ENCODE measurements at regions not wholly inside any gene's neighbourhood (a gene's known extent, or its start where the extent isn't known, plus 50 kb on each side); places are given as distances from the start of the nearest gene placed in this dataset.

DNA sequence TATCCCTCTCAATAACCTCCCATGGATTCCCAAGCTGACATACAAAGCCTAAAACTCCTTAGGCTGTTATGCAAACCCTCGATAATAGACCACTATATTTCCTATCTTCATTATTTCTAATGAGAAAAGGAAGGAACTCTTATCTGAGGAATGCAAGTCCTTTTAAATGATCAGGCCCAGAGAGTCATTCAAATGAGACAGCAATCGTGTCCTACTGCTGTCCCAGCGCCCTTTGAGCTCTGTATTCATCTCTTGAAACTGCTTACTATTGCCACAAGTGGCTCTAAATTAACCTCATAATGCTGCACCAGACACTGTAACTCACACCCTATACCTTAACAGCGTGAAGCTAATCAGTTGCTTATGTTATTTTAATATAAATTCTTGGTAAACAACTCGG lies 182.1 kb upstream of the NAMPT start:
- no peak for DNase-seq
- H3K4me1 Mint-ChIP-seq (ENCODE audit: low read depth in 2 of 2) = no peaks in the 10 kb centered on the region
- no peaks in the 10 kb centered on the region for H3K9me3 Mint-ChIP-seq
- peaks cover 29 to 32% of the 10 kb centered on the region in 2 donors for H3K27me3 Mint-ChIP-seq
- no peak overlapping the region for H3K4me3 Mint-ChIP-seq
- no peaks in the 10 kb centered on the region for H3K36me3 Mint-ChIP-seq (ENCODE audit: insufficient read depth)
- no peak overlapping the region for H3K27ac Mint-ChIP-seq
- no peak for ATAC-seq (replicated peaks)

DNA sequence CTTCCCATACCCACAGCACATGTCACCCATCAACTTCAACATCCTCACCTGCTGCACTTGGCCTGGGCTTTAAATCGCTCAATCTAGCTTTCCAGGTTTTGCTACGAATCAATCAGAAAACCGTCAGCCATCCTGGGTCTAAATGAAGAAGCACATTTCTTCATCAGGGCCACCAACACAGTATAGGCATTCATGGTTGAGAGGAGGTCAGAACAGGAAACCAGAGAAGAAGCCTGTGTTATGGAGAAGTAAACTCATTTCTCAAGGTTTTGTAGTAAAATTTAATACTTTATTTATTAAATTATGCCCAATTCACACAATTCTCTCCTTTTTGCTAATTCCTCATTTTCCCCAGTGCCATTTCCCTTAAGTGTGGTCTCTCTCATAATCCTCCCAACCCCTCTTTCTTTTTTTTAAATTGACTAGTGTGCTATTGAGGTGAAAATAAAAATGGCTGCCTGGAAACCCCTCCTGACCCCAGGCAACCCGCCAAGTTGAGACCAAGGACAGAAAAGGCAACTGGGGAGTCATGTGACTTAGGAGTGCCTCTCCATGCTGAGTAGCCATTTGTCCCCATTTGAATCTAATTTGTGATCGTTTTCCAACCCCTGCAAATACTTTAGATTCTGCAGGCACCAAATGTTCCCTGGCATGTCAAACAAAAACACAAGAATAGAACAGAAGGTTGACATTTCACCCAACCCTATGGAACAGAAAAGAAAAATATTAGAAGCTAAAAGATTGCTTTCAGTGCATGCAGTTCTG lies 181.1 kb upstream of the NAMPT start:
- no peaks in the 10 kb centered on the region for H3K9me3 Mint-ChIP-seq
- peaks cover 20 to 23% of the 10 kb centered on the region in 2 donors for H3K27me3 Mint-ChIP-seq
- no peaks in the 10 kb centered on the region for H3K36me3 Mint-ChIP-seq (ENCODE audit: insufficient read depth)
- H3K27ac Mint-ChIP-seq = no peak overlapping the region
- no peaks in the 10 kb centered on the region for H3K4me1 Mint-ChIP-seq (ENCODE audit: low read depth in 2 of 2)
- ATAC-seq (replicated peaks) (no peak), DNase-seq (no peak)
- no peak overlapping the region for H3K4me3 Mint-ChIP-seq

DNA sequence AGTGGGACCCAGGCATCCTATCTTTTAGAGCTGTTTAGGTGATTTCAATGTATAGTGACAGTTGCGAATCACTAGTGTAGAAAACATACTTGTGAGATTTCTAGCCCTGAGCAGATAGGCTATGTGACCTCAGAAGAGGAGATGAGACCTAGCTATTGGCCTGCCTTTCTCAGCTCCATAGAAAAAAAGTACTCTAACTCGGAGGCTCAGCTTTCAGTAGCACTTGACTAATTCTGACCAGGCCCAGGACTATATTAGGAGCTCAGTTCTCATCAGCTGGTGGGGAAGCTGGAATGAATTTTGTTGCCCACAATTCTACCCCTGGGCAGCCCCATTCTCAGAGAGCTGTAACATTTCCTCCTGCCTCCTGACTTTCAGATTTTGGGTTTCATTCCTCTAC lies 179.9 kb upstream of the NAMPT start:
- ATAC-seq (replicated peaks) (no peak), DNase-seq (no peak)
- no peaks in the 10 kb centered on the region for H3K4me1 Mint-ChIP-seq (ENCODE audit: low read depth in 2 of 2)
- no peaks in the 10 kb centered on the region for H3K36me3 Mint-ChIP-seq (ENCODE audit: insufficient read depth)
- H3K27ac Mint-ChIP-seq = no peak overlapping the region
- H3K27me3 Mint-ChIP-seq = peaks cover 15 to 17% of the 10 kb centered on the region in 2 donors
- H3K4me3 Mint-ChIP-seq = no peak overlapping the region
- no peaks in the 10 kb centered on the region for H3K9me3 Mint-ChIP-seq

- H3K4me1 Mint-ChIP-seq (ENCODE audit: low read depth in 2 of 2) = no peaks in the 10 kb centered on the region
- no peaks in the 10 kb centered on the region for H3K9me3 Mint-ChIP-seq
- no peaks in the 10 kb centered on the region for H3K36me3 Mint-ChIP-seq (ENCODE audit: insufficient read depth)
- peaks cover 9 to 11% of the 10 kb centered on the region in 2 donors for H3K27me3 Mint-ChIP-seq
- no peak overlapping the region for H3K4me3 Mint-ChIP-seq
- ATAC-seq (replicated peaks) = no peak
- no peak for DNase-seq
- H3K27ac Mint-ChIP-seq = no peak overlapping the region
Measured at GRCh38 chr7:106463851-106464611, 179.2 kb upstream of the NAMPT start.

DNA sequence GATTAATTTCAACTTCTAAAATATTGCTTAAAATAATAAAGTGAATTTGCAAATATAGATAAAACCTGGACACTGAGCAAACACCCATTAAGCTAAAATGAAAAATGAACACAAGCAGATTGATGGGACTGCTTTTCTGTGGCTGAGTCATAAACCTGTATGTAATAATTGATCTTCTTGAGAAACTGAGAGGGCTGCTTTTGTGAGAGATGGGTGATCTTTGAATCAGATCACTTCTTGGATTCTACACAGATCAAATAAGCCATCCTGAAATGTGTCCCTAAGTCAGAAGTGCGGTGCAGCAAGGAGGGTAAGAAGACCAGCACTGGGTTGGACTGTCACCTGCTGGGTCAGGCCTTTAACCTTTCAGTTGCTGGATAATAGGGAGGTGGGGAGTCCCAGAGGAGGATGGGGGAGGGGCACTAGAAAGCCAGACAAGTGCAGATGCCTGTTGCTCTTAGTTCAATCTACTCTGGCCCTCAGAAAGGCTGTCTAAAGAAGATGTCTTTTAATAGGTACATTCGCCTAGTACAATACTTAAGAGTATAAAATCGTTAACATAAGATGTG lies 178.2 kb upstream of the NAMPT start:
- no peaks in the 10 kb centered on the region for H3K4me1 Mint-ChIP-seq (ENCODE audit: low read depth in 2 of 2)
- H3K36me3 Mint-ChIP-seq (ENCODE audit: insufficient read depth) = no peaks in the 10 kb centered on the region
- no peak overlapping the region for H3K27ac Mint-ChIP-seq
- ATAC-seq (replicated peaks) (no peak), DNase-seq (no peak)
- no peak overlapping the region for H3K4me3 Mint-ChIP-seq
- no peaks in the 10 kb centered on the region for H3K9me3 Mint-ChIP-seq
- peaks cover 0 to under 1% of the 10 kb centered on the region in 2 donors for H3K27me3 Mint-ChIP-seq

DNA sequence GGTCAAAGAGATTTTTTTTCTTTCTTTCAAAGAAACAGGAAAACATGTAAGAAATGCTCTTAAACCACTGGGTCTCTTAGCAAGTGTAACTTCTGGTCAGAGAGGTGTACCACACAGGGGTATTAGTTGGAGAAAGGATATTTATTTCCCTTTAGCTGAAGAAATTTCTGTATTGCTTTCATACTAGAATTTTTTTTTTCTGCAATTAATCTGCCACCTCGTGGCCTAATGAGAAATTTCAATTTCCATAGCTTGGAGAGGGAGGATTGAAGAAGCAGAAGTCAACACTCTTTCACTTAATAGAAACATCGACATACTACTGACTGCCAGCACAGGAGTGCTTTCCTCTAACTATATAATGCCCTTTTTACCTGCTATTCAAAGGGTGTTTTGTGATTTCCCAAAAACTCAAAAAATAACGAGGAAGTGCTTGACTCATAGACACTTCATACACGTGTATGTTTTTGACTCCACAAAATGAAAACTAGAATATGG lies 177.6 kb upstream of the NAMPT start:
- ATAC-seq (replicated peaks) (no peak), DNase-seq (peak; percentile 12 to 27 (median 23))
- H3K4me3 Mint-ChIP-seq = no peak overlapping the region
- no peaks in the 10 kb centered on the region for H3K4me1 Mint-ChIP-seq (ENCODE audit: low read depth in 2 of 2)
- H3K9me3 Mint-ChIP-seq = no peaks in the 10 kb centered on the region
- H3K36me3 Mint-ChIP-seq (ENCODE audit: insufficient read depth) = no peaks in the 10 kb centered on the region
- no peak overlapping the region for H3K27ac Mint-ChIP-seq
- H3K27me3 Mint-ChIP-seq = no peaks in the 10 kb centered on the region

DNA sequence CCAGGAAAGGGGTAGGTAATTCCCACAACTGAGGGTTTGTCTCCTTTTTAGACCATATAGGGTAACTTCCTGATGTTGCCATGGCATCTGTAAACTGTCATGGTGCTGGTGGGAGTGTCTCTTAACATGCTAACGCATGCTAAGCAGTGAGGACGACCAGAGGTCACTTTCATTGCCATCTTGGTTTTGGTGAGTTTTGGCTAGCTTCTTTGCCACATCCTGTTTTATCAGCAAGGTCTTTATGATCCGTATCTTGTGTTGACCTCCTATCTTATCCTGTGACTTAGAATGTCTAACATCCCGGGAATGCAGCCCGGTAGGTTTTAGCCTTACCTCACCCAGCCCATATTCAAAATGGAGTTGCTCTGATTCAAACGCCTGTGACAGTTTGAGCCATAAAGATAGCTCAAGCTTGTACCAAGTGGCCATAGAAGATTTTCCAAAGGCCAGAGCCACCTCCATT lies 176.0 kb upstream of the NAMPT start:
- Mint-ChIP-seq H3K27me3 (no peaks in the 10 kb centered on the region), H3K4me1 (ENCODE audit: low read depth in 2 of 2) (no peaks in the 10 kb centered on the region), H3K36me3 (ENCODE audit: insufficient read depth) (no peaks in the 10 kb centered on the region), H3K27ac (no peak overlapping the region), H3K4me3 (no peak overlapping the region), H3K9me3 (no peaks in the 10 kb centered on the region)
- DNase-seq (no peak), ATAC-seq (replicated peaks) (no peak)

GRCh38 chr7:106459397-106460072 lies 174.8 kb upstream of the NAMPT start:
- ATAC-seq (replicated peaks) (no peak), DNase-seq (no peak)
- Mint-ChIP-seq H3K27ac (no peak overlapping the region), H3K4me3 (no peak overlapping the region), H3K27me3 (no peaks in the 10 kb centered on the region), H3K9me3 (no peaks in the 10 kb centered on the region), H3K4me1 (ENCODE audit: low read depth in 2 of 2) (no peaks in the 10 kb centered on the region), H3K36me3 (ENCODE audit: insufficient read depth) (no peaks in the 10 kb centered on the region)

- H3K36me3 Mint-ChIP-seq (ENCODE audit: insufficient read depth) = no peaks in the 10 kb centered on the region
- no peak overlapping the region for H3K27ac Mint-ChIP-seq
- H3K27me3 Mint-ChIP-seq = no peaks in the 10 kb centered on the region
- DNase-seq (no peak), ATAC-seq (replicated peaks) (no peak)
- H3K4me3 Mint-ChIP-seq = no peak overlapping the region
- no peaks in the 10 kb centered on the region for H3K9me3 Mint-ChIP-seq
- no peaks in the 10 kb centered on the region for H3K4me1 Mint-ChIP-seq (ENCODE audit: low read depth in 2 of 2)
Measured at GRCh38 chr7:106457678-106458077, 172.9 kb upstream of the NAMPT start.

DNA sequence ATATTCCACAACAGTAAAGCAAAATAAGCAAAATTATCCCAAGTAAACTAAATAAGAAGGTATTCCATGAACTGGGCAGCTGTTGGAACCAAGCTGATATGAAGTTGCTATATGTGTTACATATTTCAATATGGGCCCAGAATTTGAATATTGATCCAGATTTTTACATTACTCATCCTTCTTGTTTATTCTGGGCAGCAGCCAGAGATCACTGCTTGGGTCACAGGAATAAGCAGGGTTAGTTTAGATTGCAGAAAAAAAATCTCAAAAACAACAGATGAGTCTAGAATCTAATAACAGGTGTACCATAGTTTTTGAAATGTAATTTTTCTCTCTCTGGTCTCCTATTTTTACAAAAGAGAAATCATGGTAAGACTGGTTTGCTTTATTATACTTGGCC lies 171.5 kb upstream of the NAMPT start:
- H3K36me3 Mint-ChIP-seq (ENCODE audit: insufficient read depth) = no peaks in the 10 kb centered on the region
- H3K27ac Mint-ChIP-seq = no peak overlapping the region
- no peaks in the 10 kb centered on the region for H3K9me3 Mint-ChIP-seq
- H3K27me3 Mint-ChIP-seq = peaks cover 2 to 3% of the 10 kb centered on the region in 2 donors
- no peaks in the 10 kb centered on the region for H3K4me1 Mint-ChIP-seq (ENCODE audit: low read depth in 2 of 2)
- DNase-seq (no peak), ATAC-seq (replicated peaks) (no peak)
- H3K4me3 Mint-ChIP-seq = no peak overlapping the region

DNA sequence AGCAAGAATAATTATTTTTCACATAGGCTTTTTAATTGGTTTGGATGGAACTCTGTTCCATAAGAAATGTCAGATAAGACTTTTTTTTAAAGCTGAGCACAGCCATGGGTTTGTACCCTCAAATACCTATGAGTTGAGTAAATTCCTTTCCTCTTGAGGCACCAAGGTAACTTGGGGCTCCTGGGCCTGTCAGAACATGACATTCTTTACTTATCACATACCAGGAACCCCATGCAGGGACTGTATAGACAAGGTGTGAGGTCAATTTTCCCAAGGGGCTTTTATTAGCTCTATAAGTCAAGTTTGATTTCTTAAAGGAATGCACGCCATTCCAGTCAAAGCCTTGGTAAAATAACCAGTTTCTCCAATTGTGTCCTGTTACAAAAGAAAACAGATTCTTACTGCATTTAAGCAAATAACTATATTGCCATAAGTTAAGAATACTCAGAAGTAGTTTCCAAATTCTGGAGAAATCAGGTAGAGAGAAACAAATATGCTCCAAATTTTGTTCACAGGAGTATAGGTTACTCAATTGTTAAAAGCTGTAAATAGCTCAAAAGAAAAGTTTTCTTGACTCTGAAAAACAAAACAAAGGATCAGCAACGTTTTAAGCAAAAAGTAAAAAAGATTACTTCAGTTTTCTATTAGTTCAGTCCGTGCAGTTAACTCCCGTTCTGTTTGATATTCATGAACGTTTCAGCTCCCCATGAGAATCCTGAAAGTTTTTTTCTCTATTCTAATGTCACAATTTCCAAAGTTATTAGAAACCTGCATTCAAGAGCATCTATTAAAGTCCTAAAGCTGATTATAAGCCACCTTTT lies 167.5 kb upstream of the NAMPT start:
- Mint-ChIP-seq H3K27me3 (peaks cover 20 to 28% of the 10 kb centered on the region in 2 donors), H3K4me3 (no peak overlapping the region), H3K4me1 (ENCODE audit: low read depth in 2 of 2) (no peaks in the 10 kb centered on the region), H3K27ac (no peak overlapping the region), H3K9me3 (no peaks in the 10 kb centered on the region), H3K36me3 (ENCODE audit: insufficient read depth) (no peaks in the 10 kb centered on the region)
- DNase-seq = no peak
- no peak for ATAC-seq (replicated peaks)

- Mint-ChIP-seq H3K9me3 (no peaks in the 10 kb centered on the region), H3K4me1 (ENCODE audit: low read depth in 2 of 2) (no peaks in the 10 kb centered on the region), H3K27me3 (peaks cover 20 to 29% of the 10 kb centered on the region in 2 donors), H3K27ac (no peak overlapping the region), H3K36me3 (ENCODE audit: insufficient read depth) (no peaks in the 10 kb centered on the region), H3K4me3 (no peak overlapping the region)
- DNase-seq (no peak), ATAC-seq (replicated peaks) (no peak)
Measured at GRCh38 chr7:106451171-106451570, 166.4 kb upstream of the NAMPT start.

- Mint-ChIP-seq H3K9me3 (no peaks in the 10 kb centered on the region), H3K4me3 (no peak overlapping the region), H3K27ac (no peak overlapping the region), H3K4me1 (ENCODE audit: low read depth in 2 of 2) (no peaks in the 10 kb centered on the region), H3K36me3 (ENCODE audit: insufficient read depth) (no peaks in the 10 kb centered on the region), H3K27me3 (peaks cover 21 to 29% of the 10 kb centered on the region in 2 donors)
- no peak for ATAC-seq (replicated peaks)
- DNase-seq = no peak
Measured at GRCh38 chr7:106450716-106451115, 165.9 kb upstream of the NAMPT start.

Data from effector memory CD8-positive, alpha-beta T cell (primary cell).